Middle frontal gyrus (tissue), 1 donor: ENCODE measurements at regions not wholly inside any gene's neighbourhood (a gene's known extent, or its start where the extent isn't known, plus 50 kb on each side); places are given as distances from the start of the nearest gene placed in this dataset.

ENCODE experiments used
- DNase-seq: peaks from one replicate; pipeline ENCODE4 v3.0.0-alpha.2; 2015; ENCODE audit warnings: low spot score; ENCODE audit errors: extremely low spot score

DNA sequence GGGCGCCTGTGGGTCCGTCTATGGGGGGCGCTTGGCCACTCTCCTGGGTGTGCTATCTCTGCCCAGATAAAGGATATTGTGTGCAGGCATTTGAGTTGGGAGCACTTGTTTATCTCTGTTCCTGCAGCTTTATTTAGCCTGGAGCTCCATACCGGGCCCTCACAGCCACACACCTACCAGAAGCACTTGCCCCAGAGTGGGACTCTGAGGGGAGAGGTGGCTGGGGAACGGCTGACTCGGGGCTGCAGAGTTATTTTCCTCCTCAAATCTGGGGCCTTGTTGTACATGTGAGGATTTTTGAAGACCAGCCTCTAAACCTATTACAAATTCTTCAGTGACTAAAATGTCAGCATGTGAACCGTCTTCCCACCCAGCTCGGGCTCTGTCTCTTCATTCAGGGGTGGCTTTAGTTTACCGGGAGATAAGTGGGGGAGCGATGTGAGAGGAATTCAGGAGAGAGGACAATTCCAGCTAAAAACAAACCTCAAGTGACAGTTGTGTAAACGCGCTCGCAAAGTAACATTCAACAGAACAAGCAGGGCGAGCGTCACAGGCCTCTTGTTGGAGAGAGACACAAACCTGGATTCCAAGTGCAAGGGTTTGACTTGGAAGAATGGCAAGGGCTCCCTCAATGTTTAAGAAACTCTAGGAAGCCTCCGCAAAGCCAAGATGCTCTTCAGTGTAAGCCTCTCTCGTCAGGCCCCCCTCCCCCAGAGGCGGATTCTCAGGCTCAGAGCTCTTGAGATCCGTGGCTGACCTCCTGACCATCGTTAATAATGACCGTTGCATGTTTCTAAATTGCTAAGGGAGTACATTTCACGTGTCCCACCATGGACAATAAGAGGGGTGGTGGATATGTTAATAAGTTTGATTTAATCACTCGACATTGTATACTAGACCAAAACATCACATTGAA is 548.9 kb downstream of the QKI start:
- DNase-seq: no peak

- no peak for DNase-seq
Measured at GRCh38 chr6:163962627-163963117, 548.2 kb downstream of the QKI start.

DNA sequence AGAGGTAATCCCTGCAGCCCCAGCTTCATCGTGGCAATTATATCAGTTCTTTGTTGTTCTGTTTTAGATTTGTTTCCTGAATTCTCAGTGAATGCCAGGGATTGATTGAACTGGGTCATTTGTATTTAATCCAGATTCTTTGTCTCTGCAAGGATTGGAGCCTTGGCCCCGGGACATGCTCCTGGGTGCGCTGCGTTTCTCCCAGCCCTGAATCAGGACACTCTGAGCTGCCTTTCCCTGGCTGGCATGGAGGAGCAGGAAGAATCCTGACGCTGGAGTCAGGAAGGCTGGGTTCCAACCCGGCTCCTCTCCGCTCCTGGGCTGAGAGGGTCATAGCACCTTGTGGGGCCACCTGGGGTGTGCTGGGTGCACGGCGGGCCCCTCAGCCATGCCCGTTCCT is 545.6 kb downstream of the QKI start:
- DNase-seq: no peak

- DNase-seq: no peak
Measured at GRCh38 chr6:163958646-163959045, 544.1 kb downstream of the QKI start.

DNA sequence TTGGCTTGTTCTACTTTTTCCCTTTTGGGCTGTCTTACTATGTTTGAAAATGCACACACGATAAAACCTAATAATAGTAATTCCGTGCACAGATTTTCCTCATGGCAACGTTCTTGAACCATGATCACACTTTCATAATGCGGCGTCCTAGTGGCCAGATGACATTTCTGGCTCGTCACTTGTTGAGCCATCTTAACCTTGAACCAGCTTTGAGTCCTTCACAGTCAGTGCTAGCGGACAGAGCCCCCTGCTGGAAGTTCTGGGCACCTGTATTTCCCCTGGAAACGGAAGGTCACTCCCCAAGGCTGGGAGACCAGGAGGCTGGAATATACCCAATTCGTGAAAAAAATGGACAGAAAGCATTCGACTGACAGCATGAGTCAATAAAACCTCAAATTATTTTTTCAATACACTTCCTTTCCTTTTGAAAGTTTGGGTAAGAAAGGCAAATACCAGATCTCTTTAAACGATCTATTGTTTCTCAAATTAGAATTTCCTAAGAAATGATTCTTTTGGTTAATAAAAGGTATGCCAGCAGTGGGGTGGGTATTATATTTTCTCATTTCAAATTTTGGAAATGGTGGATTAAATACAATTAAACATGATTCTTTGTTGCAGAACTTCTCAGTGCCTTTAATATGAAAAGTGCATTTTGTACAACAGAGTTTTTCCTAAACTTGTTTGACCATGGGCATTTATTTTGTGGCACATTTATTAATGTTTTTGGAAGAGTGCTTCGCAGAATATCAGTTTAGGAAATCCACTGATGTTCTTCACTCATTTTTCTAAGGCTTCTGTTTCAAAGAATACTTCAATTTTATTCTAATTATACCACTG is 542.3 kb downstream of the QKI start:
- DNase-seq: peak; percentile 48

GRCh38 chr6:163955756-163956155 is 541.2 kb downstream of the QKI start:
- DNase-seq: no peak

GRCh38 chr6:163955096-163955495 is 540.6 kb downstream of the QKI start:
- DNase-seq: no peak

- no peak for DNase-seq
Measured at GRCh38 chr6:163954088-163954775, 539.7 kb downstream of the QKI start.

DNA sequence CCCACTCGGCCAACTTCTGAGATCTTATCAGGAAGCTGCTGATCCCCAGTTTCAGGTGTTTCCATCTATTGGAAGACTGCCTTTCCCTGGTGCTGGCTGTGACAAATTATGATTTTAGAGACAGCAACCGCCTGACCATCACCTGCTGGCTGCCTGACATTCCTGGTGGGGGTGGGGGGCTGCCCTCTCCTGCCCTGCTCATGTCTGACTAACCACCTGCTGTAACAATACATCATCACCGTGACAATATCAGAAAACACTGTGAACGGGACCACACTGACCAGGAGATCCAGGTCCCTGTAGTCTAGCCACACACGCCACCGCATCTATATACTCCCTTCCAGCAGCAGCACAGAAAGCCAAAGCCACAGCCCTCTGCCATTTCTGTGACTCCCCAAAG is 537.5 kb downstream of the QKI start:
- DNase-seq: no peak

DNA sequence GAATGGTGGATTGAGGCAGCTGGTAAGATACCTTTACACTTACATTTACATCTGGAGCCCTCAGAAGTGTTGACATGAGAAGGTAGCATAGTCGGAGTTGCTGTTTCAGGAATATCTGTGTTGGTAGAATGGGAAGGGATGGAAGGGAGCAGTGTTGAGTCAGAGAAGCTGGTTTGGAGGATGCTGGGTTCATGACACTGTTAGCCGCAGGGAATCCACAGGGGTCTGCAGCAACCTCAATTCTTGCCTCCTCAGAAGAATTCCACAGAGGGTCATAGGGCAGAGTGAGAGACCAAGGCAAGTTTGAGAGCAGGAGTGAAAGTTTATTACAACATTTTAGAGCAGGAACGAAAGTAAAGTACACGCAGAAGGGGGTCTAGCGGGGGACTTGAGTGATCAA is 536.8 kb downstream of the QKI start:
- no peak for DNase-seq

DNA sequence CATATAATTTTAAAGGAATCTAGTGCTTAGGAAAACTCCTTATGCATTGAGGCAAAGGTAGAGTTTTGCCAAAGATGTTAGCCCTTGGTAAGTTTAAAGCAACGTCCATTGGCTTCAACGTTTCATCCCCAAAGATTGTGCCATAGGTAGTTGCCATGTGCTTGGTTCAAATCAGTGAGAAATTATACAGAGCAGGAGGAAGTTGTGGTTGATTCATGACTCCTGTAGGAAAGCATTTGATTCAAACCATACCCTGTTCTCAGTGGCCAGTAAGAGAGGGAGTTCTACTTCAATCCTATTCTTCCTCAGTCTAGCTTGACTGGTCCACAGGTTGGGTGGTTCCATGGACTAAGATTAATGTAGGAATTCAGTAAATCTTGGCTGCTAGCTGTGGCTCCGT is 535.6 kb downstream of the QKI start:
- DNase-seq: no peak

GRCh38 chr6:163949431-163949830 is 534.9 kb downstream of the QKI start:
- DNase-seq: no peak

- no peak for DNase-seq
Measured at GRCh38 chr6:163948250-163948649, 533.7 kb downstream of the QKI start.

GRCh38 chr6:163947276-163947675 is 532.8 kb downstream of the QKI start:
- DNase-seq: no peak

- no peak for DNase-seq
Measured at GRCh38 chr6:163946437-163946836, 531.9 kb downstream of the QKI start.

DNA sequence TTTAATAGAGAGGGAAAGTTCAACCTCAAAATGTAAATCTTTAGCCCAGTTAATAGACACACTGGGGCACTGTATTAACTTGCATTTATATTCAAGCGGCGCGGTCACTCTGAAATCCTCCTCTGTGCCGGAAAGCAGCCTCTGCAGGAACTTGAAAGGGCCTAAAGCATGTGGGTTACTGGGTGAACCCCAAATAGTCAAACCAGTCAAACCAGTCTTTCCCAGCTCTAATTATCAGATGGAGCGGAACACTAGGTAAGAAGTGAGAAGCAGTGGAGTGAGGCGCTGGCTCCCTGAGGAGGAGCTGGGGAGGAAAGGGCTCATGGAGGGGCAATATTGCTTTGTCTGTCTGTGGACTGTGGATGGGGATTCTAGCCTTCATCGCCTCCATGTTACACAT is 531.3 kb downstream of the QKI start:
- no peak for DNase-seq

DNA sequence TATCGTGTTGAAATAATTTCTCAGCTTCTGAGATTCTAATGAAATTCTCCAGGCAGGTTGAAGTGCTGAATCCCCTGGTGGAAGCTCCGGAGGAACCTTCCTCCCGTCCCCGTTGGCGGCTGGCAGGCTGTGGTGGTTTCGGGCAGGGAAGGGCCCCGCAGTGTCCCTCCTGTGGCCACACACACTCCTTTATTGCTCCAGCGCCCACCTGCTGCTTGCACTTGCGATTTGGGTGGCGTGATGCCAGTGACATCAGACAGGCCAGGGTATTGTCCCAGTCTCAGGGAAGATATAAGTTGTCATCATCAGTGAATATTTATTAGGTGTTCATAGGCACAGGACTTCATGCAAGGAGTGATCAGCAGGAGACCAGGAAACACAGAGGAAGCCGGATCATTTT is 530.4 kb downstream of the QKI start:
- DNase-seq: no peak

GRCh38 chr6:163943607-163944385 is 529.3 kb downstream of the QKI start:
- peak; percentile 56 for DNase-seq

DNA sequence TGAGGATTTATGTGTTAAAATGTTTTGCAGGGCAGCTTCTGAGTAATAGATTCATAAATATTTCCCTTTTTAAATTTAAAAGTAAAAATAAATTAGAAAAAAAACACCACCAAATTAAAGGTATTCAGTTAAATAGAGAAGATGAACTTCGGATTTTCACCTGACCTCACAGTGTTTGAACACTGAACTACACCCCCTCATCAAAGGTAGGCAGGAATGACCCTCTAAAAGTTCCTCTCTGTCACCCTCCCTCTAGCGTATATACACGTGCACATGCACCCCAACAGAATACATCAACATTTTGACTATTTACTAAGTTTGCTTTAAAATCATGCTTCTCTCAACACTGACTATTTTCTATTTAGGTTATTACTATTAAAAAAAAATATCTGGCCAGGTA is 528.3 kb downstream of the QKI start:
- no peak for DNase-seq

- DNase-seq: no peak
Measured at GRCh38 chr6:163941624-163941976, 527.1 kb downstream of the QKI start.
